WI38 (cell line): ENCODE measurements at regions not wholly inside any gene's neighbourhood (a gene's known extent, or its start where the extent isn't known, plus 50 kb on each side); places are given as distances from the start of the nearest gene placed in this dataset.

ENCODE experiments used
- H3K4me3 ChIP-seq: 2 replicates; pipeline ENCODE4 v1.5.1; 2011; ENCODE audit warnings: low read depth, mild to moderate bottlenecking, control low read depth, low read length
- TF ChIP-seq, protein P1 (sequence below): IDR thresholded peaks from 2 replicates; pipeline ENCODE4 v1.5.1; 2012; ENCODE audit warnings: low read depth, mild to moderate bottlenecking, control low read depth, low read length

DNA sequence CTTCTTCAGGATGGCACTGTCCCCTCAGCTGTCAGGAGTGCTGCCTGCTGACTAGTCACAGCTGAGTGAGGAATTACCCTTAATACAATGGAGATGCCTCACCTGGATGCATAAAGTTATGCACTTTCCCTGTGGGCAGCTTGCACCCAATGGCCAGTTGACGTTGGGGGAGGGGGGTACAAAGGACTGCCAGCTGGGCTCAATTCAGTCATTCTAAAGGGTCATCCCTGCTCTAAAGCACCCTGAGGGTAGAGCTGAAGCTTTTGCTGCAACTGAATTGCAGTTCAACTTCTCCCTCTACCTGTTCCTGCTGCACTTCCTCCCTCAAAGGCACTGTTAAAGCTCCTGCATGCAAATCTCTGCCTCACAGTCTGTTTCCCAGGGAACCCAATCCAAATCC, 147.8 kb upstream of the SESN3 start:
- H3K4me3 ChIP-seq = no peak overlapping the region
- TF ChIP-seq, protein P1, sequence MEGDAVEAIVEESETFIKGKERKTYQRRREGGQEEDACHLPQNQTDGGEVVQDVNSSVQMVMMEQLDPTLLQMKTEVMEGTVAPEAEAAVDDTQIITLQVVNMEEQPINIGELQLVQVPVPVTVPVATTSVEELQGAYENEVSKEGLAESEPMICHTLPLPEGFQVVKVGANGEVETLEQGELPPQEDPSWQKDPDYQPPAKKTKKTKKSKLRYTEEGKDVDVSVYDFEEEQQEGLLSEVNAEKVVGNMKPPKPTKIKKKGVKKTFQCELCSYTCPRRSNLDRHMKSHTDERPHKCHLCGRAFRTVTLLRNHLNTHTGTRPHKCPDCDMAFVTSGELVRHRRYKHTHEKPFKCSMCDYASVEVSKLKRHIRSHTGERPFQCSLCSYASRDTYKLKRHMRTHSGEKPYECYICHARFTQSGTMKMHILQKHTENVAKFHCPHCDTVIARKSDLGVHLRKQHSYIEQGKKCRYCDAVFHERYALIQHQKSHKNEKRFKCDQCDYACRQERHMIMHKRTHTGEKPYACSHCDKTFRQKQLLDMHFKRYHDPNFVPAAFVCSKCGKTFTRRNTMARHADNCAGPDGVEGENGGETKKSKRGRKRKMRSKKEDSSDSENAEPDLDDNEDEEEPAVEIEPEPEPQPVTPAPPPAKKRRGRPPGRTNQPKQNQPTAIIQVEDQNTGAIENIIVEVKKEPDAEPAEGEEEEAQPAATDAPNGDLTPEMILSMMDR = no peak

DNA sequence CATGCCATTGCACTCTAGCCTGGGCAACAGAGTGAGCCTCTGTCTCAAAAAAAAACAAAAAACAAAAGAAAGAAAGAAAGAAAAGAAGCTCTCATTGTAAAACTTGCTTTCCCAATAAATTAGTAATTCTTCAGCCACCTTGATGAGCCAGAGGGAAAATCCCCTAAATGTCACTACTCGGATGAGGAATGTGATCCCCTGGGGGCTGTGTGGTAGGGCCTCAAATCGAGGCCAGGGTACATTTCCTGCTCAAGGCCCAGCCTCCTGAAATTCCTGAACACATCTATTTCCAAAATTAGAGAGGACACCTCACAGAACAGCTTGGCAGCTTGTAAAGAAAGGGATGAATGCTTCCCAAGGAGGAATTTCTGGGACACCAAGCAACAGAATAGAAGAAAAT, 147.1 kb upstream of the SESN3 start:
- H3K4me3 ChIP-seq = no peak overlapping the region
- TF ChIP-seq, protein P1 = no peak

DNA sequence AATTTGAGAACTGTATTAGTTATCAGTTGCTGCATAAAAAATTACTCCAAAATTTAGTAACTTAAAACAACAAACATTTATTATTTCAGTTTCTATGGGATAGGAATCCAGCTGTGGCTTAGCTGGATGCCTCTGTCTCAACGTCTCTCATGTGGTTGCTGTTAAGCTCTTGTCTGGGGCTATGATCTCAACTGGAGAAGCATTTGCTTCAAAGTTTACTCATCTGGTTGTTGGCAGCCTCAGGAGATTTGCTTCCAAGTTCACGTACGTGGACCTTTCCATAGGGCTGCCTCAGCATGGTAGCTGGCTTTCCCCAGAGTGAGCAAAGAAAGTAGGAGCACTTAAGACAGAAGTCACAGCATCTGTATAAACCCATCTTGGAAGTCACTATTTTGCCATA, 144.9 kb upstream of the SESN3 start:
- TF ChIP-seq, protein P1 = no peak
- H3K4me3 ChIP-seq = no peak overlapping the region

DNA sequence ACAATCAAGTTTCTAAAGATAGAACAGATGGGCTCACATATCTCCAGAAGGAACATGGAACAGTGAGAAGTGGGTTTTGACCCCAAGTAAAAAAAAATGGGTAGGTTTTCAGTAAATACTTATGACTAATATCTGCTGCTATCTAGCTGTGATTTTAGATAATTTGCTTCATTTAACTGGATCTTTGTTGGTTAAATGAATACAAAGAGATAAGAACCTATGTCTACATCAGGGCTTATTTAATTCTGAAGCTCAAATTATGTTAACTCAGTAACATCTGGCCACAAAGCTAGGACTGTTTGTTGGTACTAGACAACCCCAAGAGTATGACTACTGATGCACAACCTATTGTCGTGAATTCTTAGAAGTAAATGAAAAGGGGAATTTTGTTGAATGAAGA, 144.4 kb upstream of the SESN3 start:
- no peak overlapping the region for H3K4me3 ChIP-seq
- TF ChIP-seq, protein P1 = no peak

GRCh38 chr11:95374105-95374504, 143.1 kb upstream of the SESN3 start:
- TF ChIP-seq, protein P1 = no peak
- H3K4me3 ChIP-seq = no peak overlapping the region

DNA sequence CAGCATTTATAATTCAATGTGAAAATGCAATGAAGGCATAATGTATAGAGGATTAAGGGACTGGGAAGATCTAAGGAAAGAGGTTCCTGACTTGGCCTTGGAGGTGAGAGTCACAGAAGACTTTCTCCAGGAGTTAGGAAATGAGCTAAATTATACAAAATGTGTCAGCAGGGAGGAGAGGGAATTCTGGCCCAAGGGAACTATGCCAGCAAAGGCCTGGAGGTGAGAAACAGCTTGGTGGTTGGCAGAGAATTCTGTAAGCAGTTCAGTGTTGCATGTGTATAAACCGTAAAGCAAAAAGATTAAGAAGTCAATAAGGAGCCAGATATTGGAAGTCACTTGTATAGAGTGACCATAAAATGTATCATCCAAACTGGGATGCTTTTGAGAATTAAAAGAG, 142.2 kb upstream of the SESN3 start:
- TF ChIP-seq, protein P1 = no peak
- H3K4me3 ChIP-seq = no peak overlapping the region

DNA sequence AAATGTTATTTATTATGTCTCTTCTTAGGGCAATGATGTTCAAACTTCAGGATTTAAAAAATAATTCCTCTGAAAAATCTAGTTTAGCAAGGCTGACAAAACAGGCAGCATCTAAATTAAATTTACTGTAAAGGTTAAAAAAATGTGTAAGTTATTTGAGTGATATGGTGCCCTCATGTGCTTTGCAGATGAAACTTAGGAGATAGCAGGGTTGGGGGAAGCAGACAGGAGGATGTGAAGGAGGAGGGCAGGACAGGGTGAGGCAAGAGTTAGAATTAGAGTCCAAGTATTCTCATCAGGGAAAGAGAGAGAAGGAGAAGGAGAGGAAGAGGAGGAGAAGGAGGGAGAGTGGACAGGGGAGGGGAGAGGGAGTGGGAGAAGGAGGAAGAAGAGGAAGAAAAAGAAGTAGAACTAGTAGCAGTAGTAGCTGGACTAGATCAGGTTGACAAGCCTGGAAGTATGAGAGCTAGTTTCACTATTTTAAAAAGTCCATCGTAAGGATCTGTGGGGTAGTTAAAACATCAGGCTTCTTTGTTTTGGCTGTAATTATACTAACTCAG, 141.2 kb upstream of the SESN3 start:
- TF ChIP-seq, protein P1 = no peak
- H3K4me3 ChIP-seq = no peak overlapping the region
